ENCODE measurements at regions not wholly inside any gene's neighbourhood (a gene's known extent, or its start where the extent isn't known, plus 50 kb on each side); places are given as distances from the start of the nearest gene placed in this dataset.
A peak's percentile ranks its signal among the peaks of the same experiment; 100 is the strongest.
"Not testable (repeated sequence)": the region's sequence is repeated elsewhere in the genome, so short reads cannot be mapped to it uniquely, and the experiment has no call there.

GRCh38 chr16:29578898-29579297 is 72.7 kb upstream of the NPIPB12 start:
- no CpG with 5 or more reads among the region's 1 CpG for WGBS, 2 experiments (ENCODE audit: insufficient coverage in 1 of 2, insufficient read length in 1 of 2)
- H3K4me3 ChIP-seq (ENCODE audit: low read length); DNase-seq; H3K4me1 ChIP-seq (ENCODE audit: control insufficient read depth, insufficient read depth, low read length); H3K9ac ChIP-seq (ENCODE audit: extremely low read depth, low read length, poor library complexity, severe bottlenecking); H3K9me3 ChIP-seq (ENCODE audit: control insufficient read depth, low read length); H3K27ac ChIP-seq (ENCODE audit: low read depth, low read length); H3K27ac Mint-ChIP-seq; H3K36me3 ChIP-seq (ENCODE audit: control insufficient read depth, insufficient read depth, low read length); H3K4me3 Mint-ChIP-seq; H3K27me3 Mint-ChIP-seq (ENCODE audit: insufficient read depth); H3K9me3 Mint-ChIP-seq; H3K4me1 Mint-ChIP-seq; H3K27me3 ChIP-seq (ENCODE audit: control insufficient read depth, insufficient read depth, low read length, poor library complexity, severe bottlenecking): not testable (repeated sequence)
- H3K36me3 Mint-ChIP-seq (ENCODE audit: low read depth), result peaks cover 25% of the 10 kb centered on the region

- H3K27me3 Mint-ChIP-seq (ENCODE audit: insufficient read depth); DNase-seq; H3K9me3 Mint-ChIP-seq; H3K4me1 Mint-ChIP-seq; H3K9ac ChIP-seq (ENCODE audit: extremely low read depth, low read length, poor library complexity, severe bottlenecking); H3K9me3 ChIP-seq (ENCODE audit: control insufficient read depth, low read length); H3K27ac Mint-ChIP-seq; H3K4me1 ChIP-seq (ENCODE audit: control insufficient read depth, insufficient read depth, low read length); H3K27me3 ChIP-seq (ENCODE audit: control insufficient read depth, insufficient read depth, low read length, poor library complexity, severe bottlenecking); H3K4me3 Mint-ChIP-seq; H3K27ac ChIP-seq (ENCODE audit: low read depth, low read length); H3K36me3 ChIP-seq (ENCODE audit: control insufficient read depth, insufficient read depth, low read length); H3K4me3 ChIP-seq (ENCODE audit: low read length): not testable (repeated sequence)
- 100% methylated on average over 1 of the region's 4 CpGs for WGBS, 2 experiments (ENCODE audit: insufficient coverage in 1 of 2, insufficient read length in 1 of 2)
- peaks cover 21% of the 10 kb centered on the region for H3K36me3 Mint-ChIP-seq (ENCODE audit: low read depth)
These were observed 75.6 kb upstream of the NPIPB12 start for GRCh38 chr16:29581764-29582163.

GRCh38 chr16:29591919-29592318 is 71.1 kb upstream of the SPN start:
- H3K9me3 ChIP-seq (ENCODE audit: control insufficient read depth, low read length); DNase-seq; H3K4me3 ChIP-seq (ENCODE audit: low read length); H3K4me3 Mint-ChIP-seq; H3K4me1 Mint-ChIP-seq; H3K27me3 ChIP-seq (ENCODE audit: control insufficient read depth, insufficient read depth, low read length, poor library complexity, severe bottlenecking); H3K27me3 Mint-ChIP-seq (ENCODE audit: insufficient read depth); H3K9me3 Mint-ChIP-seq; H3K36me3 ChIP-seq (ENCODE audit: control insufficient read depth, insufficient read depth, low read length); H3K27ac Mint-ChIP-seq; H3K4me1 ChIP-seq (ENCODE audit: control insufficient read depth, insufficient read depth, low read length); H3K27ac ChIP-seq (ENCODE audit: low read depth, low read length); H3K9ac ChIP-seq (ENCODE audit: extremely low read depth, low read length, poor library complexity, severe bottlenecking): not testable (repeated sequence)
- WGBS, 2 experiments (ENCODE audit: insufficient coverage in 1 of 2, insufficient read length in 1 of 2), result 95% methylated on average over 2 of the region's 6 CpGs; no CpG with 5 or more reads in 1 of the 2 experiments
- H3K36me3 Mint-ChIP-seq (ENCODE audit: low read depth), result peaks cover 18% of the 10 kb centered on the region

GRCh38 chr16:29594269-29594925 is 68.7 kb upstream of the SPN start:
- not testable (repeated sequence) for H3K27ac ChIP-seq (ENCODE audit: low read depth, low read length); H3K27me3 Mint-ChIP-seq (ENCODE audit: insufficient read depth); H3K4me1 ChIP-seq (ENCODE audit: control insufficient read depth, insufficient read depth, low read length); H3K9ac ChIP-seq (ENCODE audit: extremely low read depth, low read length, poor library complexity, severe bottlenecking); H3K9me3 Mint-ChIP-seq; H3K36me3 ChIP-seq (ENCODE audit: control insufficient read depth, insufficient read depth, low read length); H3K9me3 ChIP-seq (ENCODE audit: control insufficient read depth, low read length); H3K27me3 ChIP-seq (ENCODE audit: control insufficient read depth, insufficient read depth, low read length, poor library complexity, severe bottlenecking); H3K4me1 Mint-ChIP-seq
- 0% methylated on average over 7 of the region's 38 CpGs; no CpG with 5 or more reads in 1 of the 2 experiments for WGBS, 2 experiments (ENCODE audit: insufficient coverage in 1 of 2, insufficient read length in 1 of 2)
- peak overlapping the region; percentile 72 for H3K4me3 ChIP-seq (ENCODE audit: low read length)
- DNase-seq, result peak; percentile 56
- peaks cover 12% of the 10 kb centered on the region for H3K36me3 Mint-ChIP-seq (ENCODE audit: low read depth)
- peak overlapping the region; percentile 96 for H3K27ac Mint-ChIP-seq
- peak overlapping the region; percentile 89 for H3K4me3 Mint-ChIP-seq

GRCh38 chr16:29594926-29595838 is 67.9 kb upstream of the SPN start:
- Mint-ChIP-seq H3K4me3 (peak overlapping the region; percentile 89), H3K27ac (peak overlapping the region; percentile 97), H3K36me3 (ENCODE audit: low read depth) (peaks cover 11% of the 10 kb centered on the region)
- peak; percentile 95 for DNase-seq
- peak overlapping the region; percentile 34 for H3K9ac ChIP-seq (ENCODE audit: extremely low read depth, low read length, poor library complexity, severe bottlenecking)
- H3K27me3 Mint-ChIP-seq (ENCODE audit: insufficient read depth); H3K9me3 Mint-ChIP-seq; H3K9me3 ChIP-seq (ENCODE audit: control insufficient read depth, low read length); H3K36me3 ChIP-seq (ENCODE audit: control insufficient read depth, insufficient read depth, low read length); H3K4me1 Mint-ChIP-seq; H3K4me1 ChIP-seq (ENCODE audit: control insufficient read depth, insufficient read depth, low read length); H3K27me3 ChIP-seq (ENCODE audit: control insufficient read depth, insufficient read depth, low read length, poor library complexity, severe bottlenecking): not testable (repeated sequence)
- H3K4me3 ChIP-seq (ENCODE audit: low read length), result peak overlapping the region; percentile 72
- peak overlapping the region; percentile 63 for H3K27ac ChIP-seq (ENCODE audit: low read depth, low read length)
- WGBS, 2 experiments (ENCODE audit: insufficient coverage in 1 of 2, insufficient read length in 1 of 2), result 1 to 2% methylated on average over 32 to 81 of the region's 91 CpGs

GRCh38 chr16:29597030-29597429 is 66.0 kb upstream of the SPN start:
- H3K4me3 ChIP-seq (ENCODE audit: low read length); H3K9me3 Mint-ChIP-seq; H3K9ac ChIP-seq (ENCODE audit: extremely low read depth, low read length, poor library complexity, severe bottlenecking); H3K27ac Mint-ChIP-seq; H3K27me3 Mint-ChIP-seq (ENCODE audit: insufficient read depth); H3K9me3 ChIP-seq (ENCODE audit: control insufficient read depth, low read length); H3K4me3 Mint-ChIP-seq; H3K27me3 ChIP-seq (ENCODE audit: control insufficient read depth, insufficient read depth, low read length, poor library complexity, severe bottlenecking); H3K4me1 ChIP-seq (ENCODE audit: control insufficient read depth, insufficient read depth, low read length); H3K36me3 ChIP-seq (ENCODE audit: control insufficient read depth, insufficient read depth, low read length); H3K27ac ChIP-seq (ENCODE audit: low read depth, low read length): not testable (repeated sequence)
- peaks cover 11% of the 10 kb centered on the region for H3K36me3 Mint-ChIP-seq (ENCODE audit: low read depth)
- H3K4me1 Mint-ChIP-seq, result peaks cover 12% of the 10 kb centered on the region
- peak; percentile 38 for DNase-seq
- 91 to 93% methylated on average over 3 to 6 of the region's 7 CpGs for WGBS, 2 experiments (ENCODE audit: insufficient coverage in 1 of 2, insufficient read length in 1 of 2)
